ENCODE measurements at regions not wholly inside any gene's neighbourhood (a gene's known extent, or its start where the extent isn't known, plus 50 kb on each side); places are given as distances from the start of the nearest gene placed in this dataset.

DNA sequence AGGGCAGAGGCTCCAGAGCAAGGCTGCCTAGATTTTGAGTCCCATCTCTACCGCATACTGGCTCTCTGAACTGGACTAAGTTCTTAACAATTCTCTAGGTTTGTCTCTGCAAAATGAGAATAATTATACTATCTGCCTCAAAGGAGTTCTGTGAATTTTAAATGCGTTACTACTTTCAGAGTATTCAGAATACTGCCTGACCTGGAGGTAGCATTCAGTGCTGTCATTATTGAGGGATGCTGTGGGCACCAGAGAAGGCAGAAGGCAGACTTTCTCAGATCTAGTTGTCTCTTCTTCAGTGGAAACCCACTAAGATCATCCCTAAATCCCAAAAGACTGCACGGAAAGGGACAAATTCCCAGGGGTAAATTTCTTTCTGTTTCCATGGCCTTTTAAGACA lies 147.4 kb upstream of the RORA start:
- TF ChIP-seq HMGA2 (CRISPR knock-in tag; IDR thresholded peaks at IDR 0.05): no peak
- TF ChIP-seq, protein P1, sequence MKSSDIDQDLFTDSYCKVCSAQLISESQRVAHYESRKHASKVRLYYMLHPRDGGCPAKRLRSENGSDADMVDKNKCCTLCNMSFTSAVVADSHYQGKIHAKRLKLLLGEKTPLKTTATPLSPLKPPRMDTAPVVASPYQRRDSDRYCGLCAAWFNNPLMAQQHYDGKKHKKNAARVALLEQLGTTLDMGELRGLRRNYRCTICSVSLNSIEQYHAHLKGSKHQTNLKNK (CRISPR knock-in tag; IDR thresholded peaks at IDR 0.05): no peak
- TF ChIP-seq FOXK1 (CRISPR knock-in tag; IDR thresholded peaks at IDR 0.05): no peak
- TF ChIP-seq, protein P2, sequence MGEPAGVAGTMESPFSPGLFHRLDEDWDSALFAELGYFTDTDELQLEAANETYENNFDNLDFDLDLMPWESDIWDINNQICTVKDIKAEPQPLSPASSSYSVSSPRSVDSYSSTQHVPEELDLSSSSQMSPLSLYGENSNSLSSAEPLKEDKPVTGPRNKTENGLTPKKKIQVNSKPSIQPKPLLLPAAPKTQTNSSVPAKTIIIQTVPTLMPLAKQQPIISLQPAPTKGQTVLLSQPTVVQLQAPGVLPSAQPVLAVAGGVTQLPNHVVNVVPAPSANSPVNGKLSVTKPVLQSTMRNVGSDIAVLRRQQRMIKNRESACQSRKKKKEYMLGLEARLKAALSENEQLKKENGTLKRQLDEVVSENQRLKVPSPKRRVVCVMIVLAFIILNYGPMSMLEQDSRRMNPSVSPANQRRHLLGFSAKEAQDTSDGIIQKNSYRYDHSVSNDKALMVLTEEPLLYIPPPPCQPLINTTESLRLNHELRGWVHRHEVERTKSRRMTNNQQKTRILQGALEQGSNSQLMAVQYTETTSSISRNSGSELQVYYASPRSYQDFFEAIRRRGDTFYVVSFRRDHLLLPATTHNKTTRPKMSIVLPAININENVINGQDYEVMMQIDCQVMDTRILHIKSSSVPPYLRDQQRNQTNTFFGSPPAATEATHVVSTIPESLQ (CRISPR knock-in tag; IDR thresholded peaks at IDR 0.05): no peak
- no peak for TF ChIP-seq NFE2L1 (CRISPR knock-in tag; IDR thresholded peaks at IDR 0.05)
- TF ChIP-seq NR1H2 (CRISPR knock-in tag; IDR thresholded peaks at IDR 0.05): no peak
- no peak for TF ChIP-seq RORB (CRISPR knock-in tag; IDR thresholded peaks at IDR 0.05)
- TF ChIP-seq, protein P3, sequence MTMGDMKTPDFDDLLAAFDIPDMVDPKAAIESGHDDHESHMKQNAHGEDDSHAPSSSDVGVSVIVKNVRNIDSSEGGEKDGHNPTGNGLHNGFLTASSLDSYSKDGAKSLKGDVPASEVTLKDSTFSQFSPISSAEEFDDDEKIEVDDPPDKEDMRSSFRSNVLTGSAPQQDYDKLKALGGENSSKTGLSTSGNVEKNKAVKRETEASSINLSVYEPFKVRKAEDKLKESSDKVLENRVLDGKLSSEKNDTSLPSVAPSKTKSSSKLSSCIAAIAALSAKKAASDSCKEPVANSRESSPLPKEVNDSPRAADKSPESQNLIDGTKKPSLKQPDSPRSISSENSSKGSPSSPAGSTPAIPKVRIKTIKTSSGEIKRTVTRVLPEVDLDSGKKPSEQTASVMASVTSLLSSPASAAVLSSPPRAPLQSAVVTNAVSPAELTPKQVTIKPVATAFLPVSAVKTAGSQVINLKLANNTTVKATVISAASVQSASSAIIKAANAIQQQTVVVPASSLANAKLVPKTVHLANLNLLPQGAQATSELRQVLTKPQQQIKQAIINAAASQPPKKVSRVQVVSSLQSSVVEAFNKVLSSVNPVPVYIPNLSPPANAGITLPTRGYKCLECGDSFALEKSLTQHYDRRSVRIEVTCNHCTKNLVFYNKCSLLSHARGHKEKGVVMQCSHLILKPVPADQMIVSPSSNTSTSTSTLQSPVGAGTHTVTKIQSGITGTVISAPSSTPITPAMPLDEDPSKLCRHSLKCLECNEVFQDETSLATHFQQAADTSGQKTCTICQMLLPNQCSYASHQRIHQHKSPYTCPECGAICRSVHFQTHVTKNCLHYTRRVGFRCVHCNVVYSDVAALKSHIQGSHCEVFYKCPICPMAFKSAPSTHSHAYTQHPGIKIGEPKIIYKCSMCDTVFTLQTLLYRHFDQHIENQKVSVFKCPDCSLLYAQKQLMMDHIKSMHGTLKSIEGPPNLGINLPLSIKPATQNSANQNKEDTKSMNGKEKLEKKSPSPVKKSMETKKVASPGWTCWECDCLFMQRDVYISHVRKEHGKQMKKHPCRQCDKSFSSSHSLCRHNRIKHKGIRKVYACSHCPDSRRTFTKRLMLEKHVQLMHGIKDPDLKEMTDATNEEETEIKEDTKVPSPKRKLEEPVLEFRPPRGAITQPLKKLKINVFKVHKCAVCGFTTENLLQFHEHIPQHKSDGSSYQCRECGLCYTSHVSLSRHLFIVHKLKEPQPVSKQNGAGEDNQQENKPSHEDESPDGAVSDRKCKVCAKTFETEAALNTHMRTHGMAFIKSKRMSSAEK (CRISPR knock-in tag; IDR thresholded peaks at IDR 0.05; ENCODE audit: borderline replicate concordance): no peak
- TF ChIP-seq, protein P4, sequence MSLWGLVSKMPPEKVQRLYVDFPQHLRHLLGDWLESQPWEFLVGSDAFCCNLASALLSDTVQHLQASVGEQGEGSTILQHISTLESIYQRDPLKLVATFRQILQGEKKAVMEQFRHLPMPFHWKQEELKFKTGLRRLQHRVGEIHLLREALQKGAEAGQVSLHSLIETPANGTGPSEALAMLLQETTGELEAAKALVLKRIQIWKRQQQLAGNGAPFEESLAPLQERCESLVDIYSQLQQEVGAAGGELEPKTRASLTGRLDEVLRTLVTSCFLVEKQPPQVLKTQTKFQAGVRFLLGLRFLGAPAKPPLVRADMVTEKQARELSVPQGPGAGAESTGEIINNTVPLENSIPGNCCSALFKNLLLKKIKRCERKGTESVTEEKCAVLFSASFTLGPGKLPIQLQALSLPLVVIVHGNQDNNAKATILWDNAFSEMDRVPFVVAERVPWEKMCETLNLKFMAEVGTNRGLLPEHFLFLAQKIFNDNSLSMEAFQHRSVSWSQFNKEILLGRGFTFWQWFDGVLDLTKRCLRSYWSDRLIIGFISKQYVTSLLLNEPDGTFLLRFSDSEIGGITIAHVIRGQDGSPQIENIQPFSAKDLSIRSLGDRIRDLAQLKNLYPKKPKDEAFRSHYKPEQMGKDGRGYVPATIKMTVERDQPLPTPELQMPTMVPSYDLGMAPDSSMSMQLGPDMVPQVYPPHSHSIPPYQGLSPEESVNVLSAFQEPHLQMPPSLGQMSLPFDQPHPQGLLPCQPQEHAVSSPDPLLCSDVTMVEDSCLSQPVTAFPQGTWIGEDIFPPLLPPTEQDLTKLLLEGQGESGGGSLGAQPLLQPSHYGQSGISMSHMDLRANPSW (CRISPR knock-in tag; conservative IDR thresholded peaks at IDR 0.05; ENCODE audit: low read depth): no peak
- TF ChIP-seq TCF7 (CRISPR knock-in tag; IDR thresholded peaks at IDR 0.05; ENCODE audit: low read depth): no peak
- no peak for TF ChIP-seq ZNF423 (CRISPR knock-in tag; IDR thresholded peaks at IDR 0.05)
- no peak for TF ChIP-seq NR3C1 (CRISPR knock-in tag; conservative IDR thresholded peaks at IDR 0.05; ENCODE audit: low read depth)
- TF ChIP-seq, protein P5, sequence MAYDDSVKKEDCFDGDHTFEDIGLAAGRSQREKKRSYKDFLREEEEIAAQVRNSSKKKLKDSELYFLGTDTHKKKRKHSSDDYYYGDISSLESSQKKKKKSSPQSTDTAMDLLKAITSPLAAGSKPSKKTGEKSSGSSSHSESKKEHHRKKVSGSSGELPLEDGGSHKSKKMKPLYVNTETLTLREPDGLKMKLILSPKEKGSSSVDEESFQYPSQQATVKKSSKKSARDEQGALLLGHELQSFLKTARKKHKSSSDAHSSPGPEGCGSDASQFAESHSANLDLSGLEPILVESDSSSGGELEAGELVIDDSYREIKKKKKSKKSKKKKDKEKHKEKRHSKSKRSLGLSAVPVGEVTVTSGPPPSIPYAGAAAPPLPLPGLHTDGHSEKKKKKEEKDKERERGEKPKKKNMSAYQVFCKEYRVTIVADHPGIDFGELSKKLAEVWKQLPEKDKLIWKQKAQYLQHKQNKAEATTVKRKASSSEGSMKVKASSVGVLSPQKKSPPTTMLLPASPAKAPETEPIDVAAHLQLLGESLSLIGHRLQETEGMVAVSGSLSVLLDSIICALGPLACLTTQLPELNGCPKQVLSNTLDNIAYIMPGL (CRISPR knock-in tag; IDR thresholded peaks at IDR 0.05): no peak
- TF ChIP-seq, protein P6, sequence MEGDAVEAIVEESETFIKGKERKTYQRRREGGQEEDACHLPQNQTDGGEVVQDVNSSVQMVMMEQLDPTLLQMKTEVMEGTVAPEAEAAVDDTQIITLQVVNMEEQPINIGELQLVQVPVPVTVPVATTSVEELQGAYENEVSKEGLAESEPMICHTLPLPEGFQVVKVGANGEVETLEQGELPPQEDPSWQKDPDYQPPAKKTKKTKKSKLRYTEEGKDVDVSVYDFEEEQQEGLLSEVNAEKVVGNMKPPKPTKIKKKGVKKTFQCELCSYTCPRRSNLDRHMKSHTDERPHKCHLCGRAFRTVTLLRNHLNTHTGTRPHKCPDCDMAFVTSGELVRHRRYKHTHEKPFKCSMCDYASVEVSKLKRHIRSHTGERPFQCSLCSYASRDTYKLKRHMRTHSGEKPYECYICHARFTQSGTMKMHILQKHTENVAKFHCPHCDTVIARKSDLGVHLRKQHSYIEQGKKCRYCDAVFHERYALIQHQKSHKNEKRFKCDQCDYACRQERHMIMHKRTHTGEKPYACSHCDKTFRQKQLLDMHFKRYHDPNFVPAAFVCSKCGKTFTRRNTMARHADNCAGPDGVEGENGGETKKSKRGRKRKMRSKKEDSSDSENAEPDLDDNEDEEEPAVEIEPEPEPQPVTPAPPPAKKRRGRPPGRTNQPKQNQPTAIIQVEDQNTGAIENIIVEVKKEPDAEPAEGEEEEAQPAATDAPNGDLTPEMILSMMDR (IDR thresholded peaks at IDR 0.05): no peak
- no peak for TF ChIP-seq KAT7 (CRISPR knock-in tag; IDR thresholded peaks at IDR 0.05; ENCODE audit: borderline replicate concordance)
- TF ChIP-seq, protein P7, sequence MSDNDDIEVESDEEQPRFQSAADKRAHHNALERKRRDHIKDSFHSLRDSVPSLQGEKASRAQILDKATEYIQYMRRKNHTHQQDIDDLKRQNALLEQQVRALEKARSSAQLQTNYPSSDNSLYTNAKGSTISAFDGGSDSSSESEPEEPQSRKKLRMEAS (CRISPR knock-in tag; IDR thresholded peaks at IDR 0.05): no peak
- no peak for TF ChIP-seq JAZF1 (CRISPR knock-in tag; IDR thresholded peaks at IDR 0.05)
- no peak overlapping the region for H3K27ac Mint-ChIP-seq
- ATAC-seq (no peak), DNase-seq (ENCODE audit: low spot score) (no peak)
- H3K27me3 Mint-ChIP-seq (ENCODE audit: low read depth): no peaks in the 10 kb centered on the region
- ChIA-PET POLR2A (no interaction called here), CTCF (interaction anchor here (0.6 to 1.3 kb wide), 3 partner anchors 9 to 442 kb away, joined by 3 to 9 read pairs (median 3); no protein-coding TSS in a partner anchor)
- H3K4me3 Mint-ChIP-seq: no peak overlapping the region
- peaks cover 18% of the 10 kb centered on the region for H3K9me3 Mint-ChIP-seq
- peaks cover 13% of the 10 kb centered on the region for H3K4me1 Mint-ChIP-seq
- no peaks in the 10 kb centered on the region for H3K36me3 Mint-ChIP-seq

All from WTC11 (cell line).